ENCODE measurements at regions not wholly inside any gene's neighbourhood (a gene's known extent, or its start where the extent isn't known, plus 50 kb on each side); places are given as distances from the start of the nearest gene placed in this dataset.

DNA sequence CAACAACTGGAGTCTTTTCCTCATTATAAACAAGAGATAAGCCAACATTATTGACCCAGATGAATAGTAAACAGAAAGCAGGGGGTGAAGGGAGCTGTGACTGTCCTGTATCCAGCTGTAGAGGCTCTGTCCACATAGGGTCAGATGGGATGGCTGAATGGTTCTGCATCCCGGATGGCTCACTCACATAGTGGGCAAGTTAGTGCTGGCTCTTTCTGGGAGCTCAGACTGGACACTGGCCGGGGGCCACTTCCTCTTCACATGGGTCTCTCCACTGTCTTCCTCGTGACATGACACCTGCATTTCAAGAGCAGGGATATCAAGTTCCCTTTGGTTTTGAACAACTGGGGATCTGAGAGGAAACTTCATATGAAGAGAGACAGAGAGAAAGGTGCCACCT is 969.6 kb upstream of the TMEM132C start:
- TF ChIP-seq, protein P1, sequence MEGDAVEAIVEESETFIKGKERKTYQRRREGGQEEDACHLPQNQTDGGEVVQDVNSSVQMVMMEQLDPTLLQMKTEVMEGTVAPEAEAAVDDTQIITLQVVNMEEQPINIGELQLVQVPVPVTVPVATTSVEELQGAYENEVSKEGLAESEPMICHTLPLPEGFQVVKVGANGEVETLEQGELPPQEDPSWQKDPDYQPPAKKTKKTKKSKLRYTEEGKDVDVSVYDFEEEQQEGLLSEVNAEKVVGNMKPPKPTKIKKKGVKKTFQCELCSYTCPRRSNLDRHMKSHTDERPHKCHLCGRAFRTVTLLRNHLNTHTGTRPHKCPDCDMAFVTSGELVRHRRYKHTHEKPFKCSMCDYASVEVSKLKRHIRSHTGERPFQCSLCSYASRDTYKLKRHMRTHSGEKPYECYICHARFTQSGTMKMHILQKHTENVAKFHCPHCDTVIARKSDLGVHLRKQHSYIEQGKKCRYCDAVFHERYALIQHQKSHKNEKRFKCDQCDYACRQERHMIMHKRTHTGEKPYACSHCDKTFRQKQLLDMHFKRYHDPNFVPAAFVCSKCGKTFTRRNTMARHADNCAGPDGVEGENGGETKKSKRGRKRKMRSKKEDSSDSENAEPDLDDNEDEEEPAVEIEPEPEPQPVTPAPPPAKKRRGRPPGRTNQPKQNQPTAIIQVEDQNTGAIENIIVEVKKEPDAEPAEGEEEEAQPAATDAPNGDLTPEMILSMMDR (conservative IDR thresholded peaks at IDR 0.05; ENCODE audit: low read length), result no peak
- no peak for TF ChIP-seq EZH2phosphoT487 (IDR thresholded peaks at IDR 0.05; ENCODE audit: borderline replicate concordance, low read depth, low read length)
